ENCODE measurements at regions not wholly inside any gene's neighbourhood (a gene's known extent, or its start where the extent isn't known, plus 50 kb on each side); places are given as distances from the start of the nearest gene placed in this dataset.
A peak's percentile ranks its signal among the peaks of the same experiment; 100 is the strongest.

DNA sequence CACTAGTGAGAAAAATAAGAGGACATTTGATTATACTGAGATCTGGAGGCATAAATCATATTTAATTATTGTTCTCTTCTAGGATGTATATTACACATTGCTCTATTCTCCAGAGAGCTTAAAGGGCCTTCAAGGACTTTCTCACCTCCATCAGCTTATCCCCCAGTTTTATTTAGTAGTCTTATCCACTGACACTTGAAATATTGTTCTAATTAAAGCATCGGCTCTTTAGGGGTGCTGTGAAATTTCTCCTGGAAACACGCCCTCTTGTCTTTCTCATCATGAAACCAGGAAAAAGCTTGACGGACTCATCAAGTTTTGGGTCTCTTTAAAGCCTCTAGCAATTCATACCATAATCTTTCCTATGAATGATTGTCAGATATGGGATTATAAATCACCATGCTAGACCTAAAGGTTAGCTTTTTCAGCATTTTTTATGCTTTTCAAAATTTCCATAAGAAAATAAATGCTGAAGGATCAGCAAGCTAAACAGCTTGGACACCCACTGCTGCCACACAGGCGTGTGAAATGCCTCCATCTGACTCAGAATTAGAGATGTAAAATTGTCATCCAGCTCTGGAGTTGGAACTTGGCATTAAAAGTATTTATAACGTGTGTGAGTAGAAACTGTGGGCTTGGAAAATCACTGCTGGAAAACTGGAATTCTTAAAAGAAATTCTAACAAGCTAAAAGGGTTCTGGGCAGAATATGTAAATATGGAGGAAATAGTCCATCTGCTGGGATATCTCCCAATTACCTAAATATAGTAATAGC is 216.3 kb downstream of the CHRM2 start:
- peaks cover 34% of the 10 kb centered on the region for H3K4me1 Mint-ChIP-seq (ENCODE audit: unreplicated experiment)
- TF ChIP-seq CTCF (IDR thresholded peaks at IDR 0.05) = no peak
- no peak for DNase-seq (ENCODE audit: extremely low spot score, unreplicated experiment)

DNA sequence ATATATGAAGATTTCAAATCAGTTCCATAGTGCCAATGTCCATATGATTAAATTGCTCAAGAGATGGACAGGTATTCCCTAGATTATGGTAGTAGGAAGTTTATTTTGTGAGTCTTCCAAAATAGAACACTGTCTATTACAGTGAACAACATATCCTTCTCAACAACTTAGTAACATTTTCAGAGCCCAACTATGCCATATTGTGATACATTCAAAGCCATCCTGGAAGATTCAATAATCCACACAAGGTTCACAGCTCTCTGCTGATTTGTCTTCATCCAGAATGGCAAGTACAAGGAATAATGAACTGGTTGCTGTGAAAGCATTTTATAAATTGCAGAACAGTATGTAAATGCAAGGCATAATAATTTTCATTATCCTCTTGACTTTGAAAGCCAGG is 213.9 kb downstream of the CHRM2 start:
- H3K27ac Mint-ChIP-seq (ENCODE audit: unreplicated experiment) = no peak overlapping the region
- no peak overlapping the region for H3K4me3 Mint-ChIP-seq (ENCODE audit: unreplicated experiment)
- DNase-seq (ENCODE audit: extremely low spot score, unreplicated experiment) = no peak
- TF ChIP-seq CTCF (IDR thresholded peaks at IDR 0.05) = no peak
- no peaks in the 10 kb centered on the region for H3K27me3 Mint-ChIP-seq (ENCODE audit: unreplicated experiment)
- no peaks in the 10 kb centered on the region for H3K9me3 Mint-ChIP-seq (ENCODE audit: unreplicated experiment)
- H3K36me3 Mint-ChIP-seq (ENCODE audit: unreplicated experiment) = no peaks in the 10 kb centered on the region
- peaks cover 34% of the 10 kb centered on the region for H3K4me1 Mint-ChIP-seq (ENCODE audit: unreplicated experiment)

More for the DNA sequence above, 216.3 kb downstream of the CHRM2 start:
- peaks cover 1% of the 10 kb centered on the region for H3K36me3 Mint-ChIP-seq (ENCODE audit: unreplicated experiment)
- H3K9me3 Mint-ChIP-seq (ENCODE audit: unreplicated experiment) = no peaks in the 10 kb centered on the region
- no peak overlapping the region for H3K4me3 Mint-ChIP-seq (ENCODE audit: unreplicated experiment)
- no peak overlapping the region for H3K27ac Mint-ChIP-seq (ENCODE audit: unreplicated experiment)
- H3K27me3 Mint-ChIP-seq (ENCODE audit: unreplicated experiment) = no peaks in the 10 kb centered on the region

GRCh38 chr7:137081321-137082093 is 213.1 kb downstream of the CHRM2 start:
- H3K36me3 Mint-ChIP-seq (ENCODE audit: unreplicated experiment) = no peaks in the 10 kb centered on the region
- H3K4me1 Mint-ChIP-seq (ENCODE audit: unreplicated experiment) = peaks cover 34% of the 10 kb centered on the region
- no peak for TF ChIP-seq CTCF (IDR thresholded peaks at IDR 0.05)
- no peak for DNase-seq (ENCODE audit: extremely low spot score, unreplicated experiment)
- no peak overlapping the region for H3K4me3 Mint-ChIP-seq (ENCODE audit: unreplicated experiment)
- H3K27me3 Mint-ChIP-seq (ENCODE audit: unreplicated experiment) = no peaks in the 10 kb centered on the region
- no peaks in the 10 kb centered on the region for H3K9me3 Mint-ChIP-seq (ENCODE audit: unreplicated experiment)
- peak overlapping the region; percentile 50 for H3K27ac Mint-ChIP-seq (ENCODE audit: unreplicated experiment)

DNA sequence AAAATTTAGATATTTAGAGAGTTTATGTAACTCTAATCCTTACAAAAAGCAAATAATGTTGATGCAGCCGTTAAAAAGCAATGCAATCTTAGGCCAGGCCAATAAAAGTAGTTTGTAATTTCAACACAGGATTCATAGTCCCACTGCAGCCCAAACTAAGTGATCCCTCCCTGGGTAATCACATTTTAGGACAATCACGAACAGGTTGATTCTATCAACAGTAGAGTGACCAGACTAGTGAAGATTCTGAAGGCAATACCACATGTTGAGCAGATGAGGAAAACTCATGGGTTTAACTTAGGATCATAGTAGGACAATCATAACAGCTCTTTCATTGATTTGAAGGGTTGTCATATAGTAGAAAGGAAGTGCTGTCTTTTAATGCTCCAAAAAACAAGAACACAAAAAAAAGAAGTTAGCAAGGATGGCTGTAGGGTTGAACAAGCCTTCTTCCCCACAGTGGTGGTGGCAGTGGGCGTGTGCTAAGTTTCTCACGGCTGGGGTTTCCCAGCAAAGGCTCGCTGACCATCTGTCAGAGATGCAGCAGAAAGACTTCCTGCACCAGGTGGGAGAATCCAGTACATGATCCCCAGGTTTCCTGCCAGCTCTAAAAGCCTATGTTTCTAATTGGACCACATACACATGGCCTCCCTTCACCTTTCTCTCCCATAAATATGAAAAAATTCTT is 212.2 kb downstream of the CHRM2 start:
- Mint-ChIP-seq H3K4me3 (ENCODE audit: unreplicated experiment) (no peak overlapping the region), H3K27ac (ENCODE audit: unreplicated experiment) (no peak overlapping the region), H3K27me3 (ENCODE audit: unreplicated experiment) (no peaks in the 10 kb centered on the region), H3K4me1 (ENCODE audit: unreplicated experiment) (peaks cover 34% of the 10 kb centered on the region), H3K36me3 (ENCODE audit: unreplicated experiment) (no peaks in the 10 kb centered on the region), H3K9me3 (ENCODE audit: unreplicated experiment) (no peaks in the 10 kb centered on the region)
- no peak for DNase-seq (ENCODE audit: extremely low spot score, unreplicated experiment)
- no peak for TF ChIP-seq CTCF (IDR thresholded peaks at IDR 0.05)

- TF ChIP-seq CTCF (IDR thresholded peaks at IDR 0.05) = no peak
Measured at GRCh38 chr7:137078781-137079180, 210.3 kb downstream of the CHRM2 start.

More at GRCh38 chr7:137078781-137079180, 210.3 kb downstream of the CHRM2 start:
- Mint-ChIP-seq H3K36me3 (ENCODE audit: unreplicated experiment) (no peaks in the 10 kb centered on the region), H3K27me3 (ENCODE audit: unreplicated experiment) (no peaks in the 10 kb centered on the region), H3K27ac (ENCODE audit: unreplicated experiment) (no peak overlapping the region), H3K4me1 (ENCODE audit: unreplicated experiment) (peaks cover 36% of the 10 kb centered on the region), H3K9me3 (ENCODE audit: unreplicated experiment) (no peaks in the 10 kb centered on the region), H3K4me3 (ENCODE audit: unreplicated experiment) (no peak overlapping the region)
- no peak for DNase-seq (ENCODE audit: extremely low spot score, unreplicated experiment)
